DND-41 (cell line): ENCODE measurements at regions not wholly inside any gene's neighbourhood (a gene's known extent, or its start where the extent isn't known, plus 50 kb on each side); places are given as distances from the start of the nearest gene placed in this dataset.

Experiments used
- EZH2 ChIP-seq: IDR thresholded peaks from 3 replicates; pipeline ENCODE4 v1.6.1; 2012; ENCODE audit warnings: borderline replicate concordance, low read depth, mild to moderate bottlenecking, moderate library complexity, low read length, inconsistent platforms; ENCODE audit not compliant: severe bottlenecking
- TF ChIP-seq, protein P1 (sequence below): IDR thresholded peaks from 2 replicates; pipeline ENCODE4 v1.5.1; 2012; ENCODE audit warnings: borderline replicate concordance, low read length, moderate library complexity, mild to moderate bottlenecking; ENCODE audit not compliant: poor library complexity, severe bottlenecking; ENCODE audit errors: extremely low read depth

GRCh38 chr16:7185165-7185564 is 147.5 kb upstream of the RBFOX1 start:
- TF ChIP-seq, protein P1, sequence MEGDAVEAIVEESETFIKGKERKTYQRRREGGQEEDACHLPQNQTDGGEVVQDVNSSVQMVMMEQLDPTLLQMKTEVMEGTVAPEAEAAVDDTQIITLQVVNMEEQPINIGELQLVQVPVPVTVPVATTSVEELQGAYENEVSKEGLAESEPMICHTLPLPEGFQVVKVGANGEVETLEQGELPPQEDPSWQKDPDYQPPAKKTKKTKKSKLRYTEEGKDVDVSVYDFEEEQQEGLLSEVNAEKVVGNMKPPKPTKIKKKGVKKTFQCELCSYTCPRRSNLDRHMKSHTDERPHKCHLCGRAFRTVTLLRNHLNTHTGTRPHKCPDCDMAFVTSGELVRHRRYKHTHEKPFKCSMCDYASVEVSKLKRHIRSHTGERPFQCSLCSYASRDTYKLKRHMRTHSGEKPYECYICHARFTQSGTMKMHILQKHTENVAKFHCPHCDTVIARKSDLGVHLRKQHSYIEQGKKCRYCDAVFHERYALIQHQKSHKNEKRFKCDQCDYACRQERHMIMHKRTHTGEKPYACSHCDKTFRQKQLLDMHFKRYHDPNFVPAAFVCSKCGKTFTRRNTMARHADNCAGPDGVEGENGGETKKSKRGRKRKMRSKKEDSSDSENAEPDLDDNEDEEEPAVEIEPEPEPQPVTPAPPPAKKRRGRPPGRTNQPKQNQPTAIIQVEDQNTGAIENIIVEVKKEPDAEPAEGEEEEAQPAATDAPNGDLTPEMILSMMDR, result no peak
- no peak for TF ChIP-seq EZH2
